BE2C (cell line): ENCODE measurements at regions not wholly inside any gene's neighbourhood (a gene's known extent, or its start where the extent isn't known, plus 50 kb on each side); places are given as distances from the start of the nearest gene placed in this dataset.

Source experiments
- DNase-seq: peaks from one replicate; pipeline ENCODE4 v3.0.0-alpha.2; 2020
- H3K27me3 ChIP-seq: fragments of 250-450 bp; sonication (Bioruptor Pico); 2 replicates; pipeline ENCODE4 v1.5.1; 2020; ENCODE audit warnings: mild to moderate bottlenecking
- H3K36me3 ChIP-seq: fragments of 250-450 bp; sonication (Bioruptor Pico); 2 replicates; pipeline ENCODE4 v1.5.1; 2020; ENCODE audit warnings: mild to moderate bottlenecking
- H3K4me1 ChIP-seq: fragments of 250-450 bp; sonication (Bioruptor Pico); 2 replicates; pipeline ENCODE4 v1.5.1; 2020
- H3K4me3 ChIP-seq: 2 replicates; pipeline ENCODE4 v1.5.1; 2011; ENCODE audit warnings: low read depth, low read length
- H3K9me3 ChIP-seq: fragments of 250-450 bp; sonication (Bioruptor Pico); 2 replicates; pipeline ENCODE4 v1.5.1; 2020
- CTCF ChIP-seq: IDR thresholded peaks from 2 replicates; pipeline ENCODE4 v1.5.1; 2012; ENCODE audit warnings: mild to moderate bottlenecking, low read depth, low read length

GRCh38 chr12:114473717-114474116 lies 67.8 kb upstream of the TBX5 start:
- Histone ChIP-seq H3K36me3 (no peaks in the 10 kb centered on the region), H3K4me3 (no peak overlapping the region), H3K9me3 (no peaks in the 10 kb centered on the region), H3K27me3 (peaks cover 67% of the 10 kb centered on the region), H3K4me1 (no peaks in the 10 kb centered on the region)
- no peak for TF ChIP-seq CTCF
- no peak for DNase-seq

GRCh38 chr12:114473018-114473417 lies 67.1 kb upstream of the TBX5 start:
- TF ChIP-seq CTCF: no peak
- DNase-seq: no peak
- Histone ChIP-seq H3K36me3 (no peaks in the 10 kb centered on the region), H3K4me3 (no peak overlapping the region), H3K9me3 (no peaks in the 10 kb centered on the region), H3K4me1 (no peaks in the 10 kb centered on the region), H3K27me3 (peaks cover 60% of the 10 kb centered on the region)

- peaks cover 41% of the 10 kb centered on the region for H3K27me3 ChIP-seq
- DNase-seq: no peak
Observed at GRCh38 chr12:114457620-114458019, 51.7 kb upstream of the TBX5 start.

More at GRCh38 chr12:114457620-114458019, 51.7 kb upstream of the TBX5 start:
- Histone ChIP-seq H3K4me1 (no peaks in the 10 kb centered on the region), H3K9me3 (no peaks in the 10 kb centered on the region), H3K36me3 (no peaks in the 10 kb centered on the region), H3K4me3 (no peak overlapping the region)
- TF ChIP-seq CTCF: no peak
